Mucosa of descending colon (tissue), 3 donors: ENCODE measurements at regions not wholly inside any gene's neighbourhood (a gene's known extent, or its start where the extent isn't known, plus 50 kb on each side); places are given as distances from the start of the nearest gene placed in this dataset.

Experiments
- ATAC-seq: fragments of 200-7000 bp; cut with Tn5 transposase; one replicate; pipeline ENCODE4 v1.9.1; 2020; ENCODE audit warnings: mild to moderate bottlenecking, moderate library complexity
- DNase-seq, 3 donors: peaks; one replicate each; pipeline ENCODE4 v3.0.0-alpha.2; 2020
- H3K36me3 ChIP-seq: fragments of 200-600 bp; one replicate; pipeline ENCODE4 v1.8.0; 2021; ENCODE audit warnings: low read depth, mild to moderate bottlenecking
- H3K4me1 ChIP-seq: fragments of 200-600 bp; one replicate; pipeline ENCODE4 v1.8.0; 2021; ENCODE audit warnings: low read depth, mild to moderate bottlenecking
- H3K4me3 ChIP-seq: fragments of 200-600 bp; one replicate; pipeline ENCODE4 v1.8.0; 2021; ENCODE audit warnings: mild to moderate bottlenecking
- H3K9me3 ChIP-seq: fragments of 200-600 bp; one replicate; pipeline ENCODE4 v1.8.0; 2021; ENCODE audit warnings: mild to moderate bottlenecking
- intact Hi-C, 2 donors: fragments of 100-400 bp; cut with DNase I in 1 of 2; cut with micrococcal nuclease in 1 of 2; formaldehyde crosslinking; loops; one replicate each; pipeline versions ENCODE4 v1.11.0 to v1.11.1; 2022; cut with DNase I, micrococcal nuclease
- TF ChIP-seq, protein P1 (sequence below): fragments of 200-600 bp; IDR thresholded peaks from one replicate; pipeline ENCODE4 v1.8.0; 2022; ENCODE audit warnings: antibody characterized with exemption, mild to moderate bottlenecking
- donor health status: DM: no; HTN: no; CAD: no; lungs with moderate emphysema.
- donor health status: DM: no; HTN: no; CAD: no.
- donor health status: DM: no; HTN: yes; CAD: no.

DNA sequence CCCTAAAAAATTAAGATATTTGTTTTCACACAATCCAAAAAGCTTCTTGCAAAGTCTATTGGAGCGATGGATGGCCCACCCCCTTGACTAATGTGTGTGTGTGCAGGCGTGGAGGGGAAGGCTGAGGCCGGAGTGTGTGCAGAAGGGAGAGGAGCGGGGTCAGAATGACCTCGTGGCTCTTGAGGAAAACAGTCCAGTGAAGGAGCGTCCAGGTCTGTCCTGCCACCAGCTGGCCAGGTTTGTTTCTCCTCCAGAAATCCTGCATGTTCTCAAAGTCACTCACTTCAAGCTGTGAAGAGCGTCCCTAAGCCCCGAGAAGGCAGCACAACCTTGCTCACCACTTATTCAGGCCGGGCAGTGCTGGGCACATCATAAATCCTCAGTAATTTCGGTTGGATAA lies 69.5 kb upstream of the SSX2IP start:
- no peak for DNase-seq
- H3K36me3 ChIP-seq: no peaks in the 10 kb centered on the region
- TF ChIP-seq, protein P1, sequence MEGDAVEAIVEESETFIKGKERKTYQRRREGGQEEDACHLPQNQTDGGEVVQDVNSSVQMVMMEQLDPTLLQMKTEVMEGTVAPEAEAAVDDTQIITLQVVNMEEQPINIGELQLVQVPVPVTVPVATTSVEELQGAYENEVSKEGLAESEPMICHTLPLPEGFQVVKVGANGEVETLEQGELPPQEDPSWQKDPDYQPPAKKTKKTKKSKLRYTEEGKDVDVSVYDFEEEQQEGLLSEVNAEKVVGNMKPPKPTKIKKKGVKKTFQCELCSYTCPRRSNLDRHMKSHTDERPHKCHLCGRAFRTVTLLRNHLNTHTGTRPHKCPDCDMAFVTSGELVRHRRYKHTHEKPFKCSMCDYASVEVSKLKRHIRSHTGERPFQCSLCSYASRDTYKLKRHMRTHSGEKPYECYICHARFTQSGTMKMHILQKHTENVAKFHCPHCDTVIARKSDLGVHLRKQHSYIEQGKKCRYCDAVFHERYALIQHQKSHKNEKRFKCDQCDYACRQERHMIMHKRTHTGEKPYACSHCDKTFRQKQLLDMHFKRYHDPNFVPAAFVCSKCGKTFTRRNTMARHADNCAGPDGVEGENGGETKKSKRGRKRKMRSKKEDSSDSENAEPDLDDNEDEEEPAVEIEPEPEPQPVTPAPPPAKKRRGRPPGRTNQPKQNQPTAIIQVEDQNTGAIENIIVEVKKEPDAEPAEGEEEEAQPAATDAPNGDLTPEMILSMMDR: no peak
- intact Hi-C loops: loop anchor here (10.0 kb wide), 3 partner anchors 135 to 305 kb away; no protein-coding TSS in a partner anchor
- H3K4me3 ChIP-seq: no peak overlapping the region
- no peaks in the 10 kb centered on the region for H3K9me3 ChIP-seq
- no peak for ATAC-seq
- peaks cover 2% of the 10 kb centered on the region for H3K4me1 ChIP-seq

DNA sequence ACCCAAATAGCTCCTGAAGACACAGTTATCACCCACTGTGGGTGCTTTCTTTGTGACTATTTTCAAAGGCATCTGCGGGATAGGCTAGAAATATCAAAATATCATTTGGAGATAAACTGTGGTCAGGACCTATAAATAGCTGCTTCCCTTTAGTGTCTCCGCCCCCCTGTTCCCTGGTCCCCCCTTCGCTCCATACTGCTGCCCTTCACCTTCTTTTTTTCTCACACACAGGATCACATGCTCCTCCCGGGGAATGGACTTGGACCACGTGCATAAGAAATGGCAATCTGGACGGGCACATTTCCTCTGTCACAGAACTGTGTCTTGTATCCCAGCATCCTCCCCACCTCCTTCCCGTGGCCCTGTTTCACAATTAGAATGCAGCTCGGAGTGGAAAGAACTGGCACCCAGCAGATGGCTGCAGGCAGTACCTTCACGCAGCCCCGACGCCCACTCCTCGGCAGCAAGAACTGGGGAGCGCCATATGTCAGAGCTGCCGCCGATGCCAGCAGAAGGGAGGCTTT lies 68.8 kb upstream of the SSX2IP start:
- no peak for ATAC-seq
- H3K36me3 ChIP-seq: no peaks in the 10 kb centered on the region
- TF ChIP-seq, protein P1: no peak
- intact Hi-C loops: loop anchor here in 1 of 2 donors (10.0 kb wide), 1 partner anchor 134 kb away; no protein-coding TSS in a partner anchor
- H3K9me3 ChIP-seq: no peaks in the 10 kb centered on the region
- no peak for DNase-seq
- H3K4me3 ChIP-seq: no peak overlapping the region
- peaks cover 2% of the 10 kb centered on the region for H3K4me1 ChIP-seq

DNA sequence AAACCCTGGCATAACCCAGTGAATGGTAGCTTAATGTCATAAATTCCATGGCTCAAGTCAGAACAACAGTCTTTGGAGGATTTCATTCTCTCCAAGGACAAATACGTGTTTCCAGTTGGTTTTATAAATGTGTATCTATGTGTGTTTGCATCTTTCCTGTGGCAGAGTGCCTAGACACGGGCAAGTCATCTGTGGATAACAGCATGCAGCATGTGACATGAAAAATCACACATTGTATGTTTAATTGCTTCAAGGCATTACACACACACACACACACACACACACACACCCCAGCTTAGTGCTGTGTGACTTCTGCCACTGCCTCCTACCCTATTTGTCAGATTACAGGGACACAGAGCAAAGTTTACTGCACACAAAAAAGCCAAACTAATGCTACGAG lies 68.2 kb upstream of the SSX2IP start:
- DNase-seq (no peak), ATAC-seq (no peak)
- no peak overlapping the region for H3K4me3 ChIP-seq
- intact Hi-C loops: loop anchor here in 1 of 2 donors (10.0 kb wide), 1 partner anchor 134 kb away; no protein-coding TSS in a partner anchor
- H3K9me3 ChIP-seq: no peaks in the 10 kb centered on the region
- no peaks in the 10 kb centered on the region for H3K36me3 ChIP-seq
- H3K4me1 ChIP-seq: peaks cover 2% of the 10 kb centered on the region
- TF ChIP-seq, protein P1: no peak

DNA sequence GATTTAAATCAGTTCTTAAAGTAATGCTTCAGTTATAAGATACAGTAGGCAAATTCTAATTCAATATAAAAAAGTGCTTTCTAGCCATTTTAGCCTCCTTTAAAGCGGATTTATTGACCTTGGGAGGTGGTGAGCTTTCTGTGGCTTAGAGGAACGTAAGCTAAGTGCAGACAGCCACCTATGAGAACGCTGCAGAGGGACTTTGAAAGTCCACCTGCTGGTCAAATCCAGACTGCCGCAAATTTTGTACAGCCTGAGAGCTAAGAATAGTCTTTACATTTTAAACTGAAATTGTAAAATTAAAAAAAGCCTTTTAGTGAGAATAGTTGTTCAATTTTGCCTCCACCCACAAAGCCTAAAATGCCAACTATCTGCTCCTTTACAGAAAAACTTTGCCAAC lies 67.0 kb upstream of the SSX2IP start:
- Histone ChIP-seq H3K4me3 (no peak overlapping the region), H3K9me3 (no peaks in the 10 kb centered on the region), H3K36me3 (no peaks in the 10 kb centered on the region), H3K4me1 (peaks cover 2% of the 10 kb centered on the region)
- DNase-seq: no peak
- no peak for ATAC-seq
- intact Hi-C loops: loop anchor here in 1 of 2 donors (10.0 kb wide), 1 partner anchor 132 kb away; no protein-coding TSS in a partner anchor
- TF ChIP-seq, protein P1: no peak

DNA sequence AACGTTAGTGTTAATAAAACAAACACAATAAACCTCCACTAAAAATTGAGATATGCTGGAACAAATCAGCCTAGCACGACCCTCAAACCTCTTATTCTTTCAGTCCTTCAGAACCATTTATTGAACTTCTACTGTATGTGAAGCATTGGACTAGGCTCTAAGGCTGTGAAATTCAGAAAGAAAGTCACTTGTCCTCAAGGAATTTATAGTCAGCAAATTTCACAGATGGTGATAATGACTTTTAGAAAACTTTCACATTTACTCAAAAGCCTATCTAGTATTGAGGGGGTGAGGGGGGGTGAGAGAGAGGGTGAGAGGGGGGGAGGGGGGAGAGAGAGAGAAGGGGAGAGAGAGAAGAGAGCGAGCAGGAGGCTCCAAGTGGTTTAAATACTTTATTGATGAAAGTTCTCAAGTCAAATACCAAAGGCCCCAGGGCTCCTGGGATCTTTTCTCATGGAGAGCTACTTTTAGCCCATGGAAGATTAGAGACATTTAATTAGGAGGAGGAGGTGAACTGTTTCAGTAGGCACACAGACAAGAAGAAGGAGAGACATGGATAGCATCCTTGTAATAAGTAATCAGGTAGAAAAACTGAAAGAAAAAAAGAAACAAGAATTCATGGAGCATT lies 66.3 kb upstream of the SSX2IP start:
- ATAC-seq (no peak), DNase-seq (no peak)
- TF ChIP-seq, protein P1: no peak
- Histone ChIP-seq H3K9me3 (no peaks in the 10 kb centered on the region), H3K4me1 (peaks cover 2% of the 10 kb centered on the region), H3K36me3 (no peaks in the 10 kb centered on the region), H3K4me3 (no peak overlapping the region)
- intact Hi-C loops: loop anchor here in 1 of 2 donors (10.0 kb wide), 1 partner anchor 132 kb away; no protein-coding TSS in a partner anchor
